Neural cell (in vitro differentiated cells): ENCODE measurements at regions not wholly inside any gene's neighbourhood (a gene's known extent, or its start where the extent isn't known, plus 50 kb on each side); places are given as distances from the start of the nearest gene placed in this dataset.

Experiments
- H2AFZ ChIP-seq: fragments of 200-600, 300-800 bp; sonication (generic), shearing (Covaris generic); 2 replicates; pipeline ENCODE4 v1.6.0; 2014; ENCODE audit warnings: low read depth, mild to moderate bottlenecking, antibody characterized with exemption, low read length, moderate library complexity
- H3F3A ChIP-seq: fragments of 200-600 bp; shearing (Covaris generic); 2 replicates; pipeline ENCODE4 v1.6.1; 2016; ENCODE audit warnings: mild to moderate bottlenecking, moderate library complexity, mixed read lengths, antibody characterized with exemption, low read length; ENCODE audit not compliant: insufficient read depth, poor library complexity, severe bottlenecking
- H3K27ac ChIP-seq: fragments of 200-600, 300-800 bp; sonication (generic), shearing (Covaris generic); 2 replicates; pipeline ENCODE4 v1.5.1; 2014; ENCODE audit warnings: mild to moderate bottlenecking, low read length, moderate library complexity
- H3K27me3 ChIP-seq: fragments of 300-800, 200-600 bp; sonication (generic), shearing (Covaris generic); 2 replicates; pipeline ENCODE4 v1.6.0; 2014; ENCODE audit warnings: mild to moderate bottlenecking, low read depth, low read length, moderate library complexity; ENCODE audit not compliant: insufficient read depth
- H3K36me3 ChIP-seq: fragments of 300-800, 200-600 bp; sonication (generic), shearing (Covaris generic); 2 replicates; pipeline ENCODE4 v1.5.1; 2014; ENCODE audit warnings: mild to moderate bottlenecking, antibody characterized with exemption, low read length, moderate library complexity; ENCODE audit not compliant: insufficient read depth
- H3K4me2 ChIP-seq: fragments of 300-800, 200-600 bp; sonication (generic), shearing (Covaris generic); 2 replicates; pipeline ENCODE4 v1.6.0; 2014; ENCODE audit warnings: mild to moderate bottlenecking, low read length
- H3K4me3 ChIP-seq: fragments of 300-800, 200-600 bp; sonication (generic), shearing (Covaris generic); 2 replicates; pipeline ENCODE4 v1.5.1; 2014; ENCODE audit warnings: mild to moderate bottlenecking, low read length, moderate library complexity
- H3K79me2 ChIP-seq: fragments of 200-600 bp; shearing (Covaris generic); replicated peaks from 2 replicates; pipeline ENCODE4 v1.6.0; 2014; ENCODE audit warnings: mild to moderate bottlenecking, low read length, moderate library complexity; ENCODE audit not compliant: insufficient read depth
- H3K9ac ChIP-seq: fragments of 300-800, 200-600 bp; sonication (generic), shearing (Covaris generic); 2 replicates; pipeline ENCODE4 v1.6.1; 2016; ENCODE audit warnings: mild to moderate bottlenecking, low read length, mixed read lengths
- H3K9me2 ChIP-seq: fragments of 200-600 bp; shearing (Covaris generic); 2 replicates; pipeline ENCODE4 v1.6.1; 2016; ENCODE audit warnings: mild to moderate bottlenecking, low read length, mixed read lengths; ENCODE audit not compliant: insufficient read depth
- H3K9me3 ChIP-seq: fragments of 200-600, 300-800 bp; sonication (generic), shearing (Covaris generic); 2 replicates; pipeline ENCODE4 v1.6.1; 2016; ENCODE audit warnings: mild to moderate bottlenecking, mixed run types, low read length, moderate library complexity, mixed read lengths
- H4K20me1 ChIP-seq: fragments of 200-600 bp; shearing (Covaris generic); 2 replicates; pipeline ENCODE4 v1.6.1; 2016; ENCODE audit warnings: mild to moderate bottlenecking, mixed run types; ENCODE audit not compliant: insufficient read depth
- EP300 ChIP-seq: fragments of 450-650 bp; conservative IDR thresholded peaks from 2 replicates; pipeline ENCODE4 v1.6.1; 2014; ENCODE audit warnings: antibody characterized with exemption, mild to moderate bottlenecking, moderate library complexity; ENCODE audit not compliant: poor library complexity, severe bottlenecking
- EZH2 ChIP-seq: fragments of 200-600, 300-800 bp; shearing (Covaris generic), sonication (generic); IDR thresholded peaks from 2 replicates; pipeline ENCODE4 v1.6.1; 2014; ENCODE audit warnings: antibody characterized with exemption, low read length, borderline replicate concordance, mild to moderate bottlenecking; ENCODE audit not compliant: insufficient read depth, poor library complexity, severe bottlenecking
- MXI1 ChIP-seq: fragments of 450-650 bp; conservative IDR thresholded peaks from 2 replicates; pipeline ENCODE4 v1.6.1; 2014; ENCODE audit warnings: antibody characterized with exemption, mild to moderate bottlenecking; ENCODE audit not compliant: poor library complexity, severe bottlenecking
- POLR2AphosphoS5 ChIP-seq: IDR thresholded peaks from 2 replicates; pipeline ENCODE4 v1.6.1; 2012
- RAD21 ChIP-seq: fragments of 450-650 bp; conservative IDR thresholded peaks from 2 replicates; pipeline ENCODE4 v1.6.1; 2014; ENCODE audit warnings: antibody characterized with exemption, mild to moderate bottlenecking, moderate library complexity
- SMC3 ChIP-seq: fragments of 450-650 bp; conservative IDR thresholded peaks from 2 replicates; pipeline ENCODE4 v1.6.1; 2014; ENCODE audit warnings: antibody characterized with exemption, mild to moderate bottlenecking, moderate library complexity; ENCODE audit not compliant: poor library complexity
- TAF1 ChIP-seq: IDR thresholded peaks from 2 replicates; pipeline ENCODE4 v1.6.1; 2012; ENCODE audit warnings: low read depth
- TF ChIP-seq, protein P1 (sequence below): fragments of 450-650 bp; IDR thresholded peaks from 2 replicates; pipeline ENCODE4 v1.5.1; 2014; ENCODE audit warnings: antibody characterized with exemption, mild to moderate bottlenecking, moderate library complexity; ENCODE audit not compliant: poor library complexity, severe bottlenecking
- TF ChIP-seq, protein P2 (sequence below): IDR thresholded peaks from 2 replicates; pipeline ENCODE4 v1.6.1; 2012; ENCODE audit warnings: borderline replicate concordance

DNA sequence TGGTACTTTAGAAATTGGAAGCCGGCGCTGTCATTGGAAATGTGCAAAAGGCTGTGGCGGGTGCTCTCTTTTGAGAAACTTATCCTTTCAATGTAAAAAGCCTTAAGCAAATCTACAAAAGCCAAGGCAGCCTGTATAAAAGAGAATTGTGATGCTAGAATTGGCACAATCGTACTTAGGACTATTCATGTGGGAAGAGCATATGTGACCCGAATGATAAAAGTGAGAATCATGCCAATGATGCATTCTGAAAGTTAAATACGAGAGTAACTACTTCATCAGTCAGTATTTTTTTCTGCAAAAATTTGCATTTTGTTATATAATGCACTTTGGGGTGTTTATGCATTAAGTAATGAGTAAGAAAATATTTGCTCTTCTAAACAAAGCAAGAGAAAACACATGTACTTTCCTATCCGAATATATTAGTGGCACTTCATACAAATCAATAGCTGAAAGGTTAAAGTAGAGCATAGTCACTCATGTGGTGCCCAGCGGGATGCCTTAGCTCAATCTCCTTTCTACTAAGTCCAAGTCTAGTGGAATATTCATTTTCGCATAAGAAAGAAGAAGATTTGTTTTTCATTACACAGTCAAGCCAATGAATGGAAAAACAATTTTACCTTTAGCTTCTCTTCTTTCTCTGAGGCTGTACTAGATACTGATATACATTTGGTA is 1256.6 kb upstream of the B3GALT2 start:
- Histone ChIP-seq H3K4me2 (no peak overlapping the region), H3F3A (peaks cover 5% of the 10 kb centered on the region), H3K4me3 (no peak overlapping the region), H3K27me3 (no peaks in the 10 kb centered on the region), H4K20me1 (no peaks in the 10 kb centered on the region), H3K9me2 (no peaks in the 10 kb centered on the region), H3K79me2 (no peaks in the 10 kb centered on the region), H3K9ac (no peak overlapping the region), H2AFZ (no peak overlapping the region), H3K36me3 (no peaks in the 10 kb centered on the region), H3K9me3 (no peaks in the 10 kb centered on the region), H3K27ac (no peak overlapping the region)
- TF ChIP-seq, protein P1, sequence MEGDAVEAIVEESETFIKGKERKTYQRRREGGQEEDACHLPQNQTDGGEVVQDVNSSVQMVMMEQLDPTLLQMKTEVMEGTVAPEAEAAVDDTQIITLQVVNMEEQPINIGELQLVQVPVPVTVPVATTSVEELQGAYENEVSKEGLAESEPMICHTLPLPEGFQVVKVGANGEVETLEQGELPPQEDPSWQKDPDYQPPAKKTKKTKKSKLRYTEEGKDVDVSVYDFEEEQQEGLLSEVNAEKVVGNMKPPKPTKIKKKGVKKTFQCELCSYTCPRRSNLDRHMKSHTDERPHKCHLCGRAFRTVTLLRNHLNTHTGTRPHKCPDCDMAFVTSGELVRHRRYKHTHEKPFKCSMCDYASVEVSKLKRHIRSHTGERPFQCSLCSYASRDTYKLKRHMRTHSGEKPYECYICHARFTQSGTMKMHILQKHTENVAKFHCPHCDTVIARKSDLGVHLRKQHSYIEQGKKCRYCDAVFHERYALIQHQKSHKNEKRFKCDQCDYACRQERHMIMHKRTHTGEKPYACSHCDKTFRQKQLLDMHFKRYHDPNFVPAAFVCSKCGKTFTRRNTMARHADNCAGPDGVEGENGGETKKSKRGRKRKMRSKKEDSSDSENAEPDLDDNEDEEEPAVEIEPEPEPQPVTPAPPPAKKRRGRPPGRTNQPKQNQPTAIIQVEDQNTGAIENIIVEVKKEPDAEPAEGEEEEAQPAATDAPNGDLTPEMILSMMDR = no peak
- TF ChIP-seq MXI1 = no peak
- no peak for TF ChIP-seq EP300
- TF ChIP-seq SMC3 = no peak
- TF ChIP-seq, protein P2, sequence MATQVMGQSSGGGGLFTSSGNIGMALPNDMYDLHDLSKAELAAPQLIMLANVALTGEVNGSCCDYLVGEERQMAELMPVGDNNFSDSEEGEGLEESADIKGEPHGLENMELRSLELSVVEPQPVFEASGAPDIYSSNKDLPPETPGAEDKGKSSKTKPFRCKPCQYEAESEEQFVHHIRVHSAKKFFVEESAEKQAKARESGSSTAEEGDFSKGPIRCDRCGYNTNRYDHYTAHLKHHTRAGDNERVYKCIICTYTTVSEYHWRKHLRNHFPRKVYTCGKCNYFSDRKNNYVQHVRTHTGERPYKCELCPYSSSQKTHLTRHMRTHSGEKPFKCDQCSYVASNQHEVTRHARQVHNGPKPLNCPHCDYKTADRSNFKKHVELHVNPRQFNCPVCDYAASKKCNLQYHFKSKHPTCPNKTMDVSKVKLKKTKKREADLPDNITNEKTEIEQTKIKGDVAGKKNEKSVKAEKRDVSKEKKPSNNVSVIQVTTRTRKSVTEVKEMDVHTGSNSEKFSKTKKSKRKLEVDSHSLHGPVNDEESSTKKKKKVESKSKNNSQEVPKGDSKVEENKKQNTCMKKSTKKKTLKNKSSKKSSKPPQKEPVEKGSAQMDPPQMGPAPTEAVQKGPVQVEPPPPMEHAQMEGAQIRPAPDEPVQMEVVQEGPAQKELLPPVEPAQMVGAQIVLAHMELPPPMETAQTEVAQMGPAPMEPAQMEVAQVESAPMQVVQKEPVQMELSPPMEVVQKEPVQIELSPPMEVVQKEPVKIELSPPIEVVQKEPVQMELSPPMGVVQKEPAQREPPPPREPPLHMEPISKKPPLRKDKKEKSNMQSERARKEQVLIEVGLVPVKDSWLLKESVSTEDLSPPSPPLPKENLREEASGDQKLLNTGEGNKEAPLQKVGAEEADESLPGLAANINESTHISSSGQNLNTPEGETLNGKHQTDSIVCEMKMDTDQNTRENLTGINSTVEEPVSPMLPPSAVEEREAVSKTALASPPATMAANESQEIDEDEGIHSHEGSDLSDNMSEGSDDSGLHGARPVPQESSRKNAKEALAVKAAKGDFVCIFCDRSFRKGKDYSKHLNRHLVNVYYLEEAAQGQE = no peak
- TF ChIP-seq RAD21 = no peak
- TF ChIP-seq EZH2 = no peak
- TF ChIP-seq POLR2AphosphoS5 = no peak
- TF ChIP-seq TAF1 = no peak

DNA sequence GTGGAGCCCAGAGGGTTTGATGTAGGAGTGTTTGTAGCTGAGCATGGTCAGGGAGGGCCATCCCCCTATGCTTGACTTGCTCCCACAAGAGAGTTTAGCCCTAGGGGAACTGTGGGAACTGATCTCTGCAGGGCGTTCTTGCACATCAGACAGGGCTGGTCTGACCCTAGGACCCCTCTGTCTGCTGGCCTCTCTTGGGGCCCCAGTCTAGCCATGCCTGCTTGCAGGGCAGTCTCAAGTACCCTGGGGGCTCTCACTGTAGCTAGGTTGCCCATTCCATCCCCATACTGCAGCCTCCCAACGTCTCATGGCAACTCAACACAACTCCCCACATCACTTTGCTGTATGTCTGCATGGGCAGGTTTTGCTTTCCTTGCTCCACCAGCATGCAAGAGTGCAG is 1250.7 kb upstream of the B3GALT2 start:
- H3K27me3 ChIP-seq = no peaks in the 10 kb centered on the region
- no peak overlapping the region for H3K9ac ChIP-seq
- no peaks in the 10 kb centered on the region for H4K20me1 ChIP-seq
- H3K79me2 ChIP-seq = no peaks in the 10 kb centered on the region
- H2AFZ ChIP-seq = no peak overlapping the region
- H3K9me2 ChIP-seq = no peaks in the 10 kb centered on the region
- no peaks in the 10 kb centered on the region for H3K9me3 ChIP-seq
- no peak overlapping the region for H3K27ac ChIP-seq
- H3F3A ChIP-seq = no peaks in the 10 kb centered on the region
- no peak overlapping the region for H3K4me3 ChIP-seq
- H3K4me2 ChIP-seq = no peak overlapping the region
- no peaks in the 10 kb centered on the region for H3K36me3 ChIP-seq
- TF ChIP-seq POLR2AphosphoS5 = no peak
- TF ChIP-seq, protein P2 = no peak
- TF ChIP-seq EZH2 = no peak
- TF ChIP-seq EP300 = no peak
- TF ChIP-seq, protein P1 = no peak
- TF ChIP-seq MXI1 = no peak
- TF ChIP-seq TAF1 = no peak
- no peak for TF ChIP-seq RAD21
- TF ChIP-seq SMC3 = no peak
